GM19023 (cell line): ENCODE measurements at regions not wholly inside any gene's neighbourhood (a gene's known extent, or its start where the extent isn't known, plus 50 kb on each side); places are given as distances from the start of the nearest gene placed in this dataset.

Source experiments
- ATAC-seq: cut with Tn5 transposase; IDR thresholded peaks from one replicate; pipeline ENCODE4 v1.9.1; 2021; ENCODE audit warnings: mild to moderate bottlenecking, moderate library complexity; ENCODE audit not compliant: unreplicated experiment

- ATAC-seq, result no peak
Measured at GRCh38 chr10:36638462-36639155, 486.8 kb upstream of the ANKRD30A start.

GRCh38 chr10:36636879-36637278, 488.5 kb upstream of the ANKRD30A start:
- ATAC-seq, result no peak

- no peak for ATAC-seq
Measured at GRCh38 chr10:36636285-36636839, 489.0 kb upstream of the ANKRD30A start.

- ATAC-seq, result no peak
Measured at GRCh38 chr10:36634916-36635315, 490.5 kb upstream of the ANKRD30A start.

- no peak for ATAC-seq
Measured at GRCh38 chr10:36630267-36630666, 495.1 kb upstream of the ANKRD30A start.

- ATAC-seq, result no peak
Measured at GRCh38 chr10:36629476-36629875, 495.9 kb upstream of the ANKRD30A start.

GRCh38 chr10:36624551-36625100, 500.8 kb upstream of the ANKRD30A start:
- ATAC-seq, result no peak

- no peak for ATAC-seq
Measured at GRCh38 chr10:36621346-36621745, 504.1 kb upstream of the ANKRD30A start.

- no peak for ATAC-seq
Measured at GRCh38 chr10:36612436-36612835, 513.0 kb upstream of the ANKRD30A start.

- ATAC-seq, result no peak
Measured at GRCh38 chr10:36608866-36609265, 516.5 kb upstream of the ANKRD30A start.

GRCh38 chr10:36608251-36608650, 517.1 kb upstream of the ANKRD30A start:
- no peak for ATAC-seq

GRCh38 chr10:36606234-36606839, 519.1 kb upstream of the ANKRD30A start:
- no peak for ATAC-seq

- ATAC-seq, result no peak
Measured at GRCh38 chr10:36604316-36604715, 521.1 kb upstream of the ANKRD30A start.

GRCh38 chr10:36603688-36604087, 521.7 kb upstream of the ANKRD30A start:
- no peak for ATAC-seq

GRCh38 chr10:36602374-36602773, 523.0 kb upstream of the ANKRD30A start:
- ATAC-seq, result no peak

GRCh38 chr10:36597756-36598320, 527.6 kb upstream of the ANKRD30A start:
- no peak for ATAC-seq

GRCh38 chr10:36592964-36593363, 532.4 kb upstream of the ANKRD30A start:
- ATAC-seq, result no peak

- no peak for ATAC-seq
Measured at GRCh38 chr10:36591436-36591835, 534.0 kb upstream of the ANKRD30A start.

GRCh38 chr10:36583690-36584089, 541.7 kb upstream of the ANKRD30A start:
- ATAC-seq, result no peak

GRCh38 chr10:36581237-36581636, 544.2 kb upstream of the ANKRD30A start:
- no peak for ATAC-seq

GRCh38 chr10:36578306-36578705, 547.1 kb upstream of the ANKRD30A start:
- ATAC-seq, result no peak

- no peak for ATAC-seq
Measured at GRCh38 chr10:36577126-36577525, 548.3 kb upstream of the ANKRD30A start.
